Activated gamma-delta T cell treated with anti-CD3 and anti-CD28 coated beads, Interleukin-2, amount 50 U/mL, for 16 hours (primary cell): ENCODE measurements at regions not wholly inside any gene's neighbourhood (a gene's known extent, or its start where the extent isn't known, plus 50 kb on each side); places are given as distances from the start of the nearest gene placed in this dataset.

ENCODE experiments used
- DNase-seq: peaks from one replicate; pipeline ENCODE4 v3.0.0-alpha.2; 2020; ENCODE audit warnings: low read depth

DNA sequence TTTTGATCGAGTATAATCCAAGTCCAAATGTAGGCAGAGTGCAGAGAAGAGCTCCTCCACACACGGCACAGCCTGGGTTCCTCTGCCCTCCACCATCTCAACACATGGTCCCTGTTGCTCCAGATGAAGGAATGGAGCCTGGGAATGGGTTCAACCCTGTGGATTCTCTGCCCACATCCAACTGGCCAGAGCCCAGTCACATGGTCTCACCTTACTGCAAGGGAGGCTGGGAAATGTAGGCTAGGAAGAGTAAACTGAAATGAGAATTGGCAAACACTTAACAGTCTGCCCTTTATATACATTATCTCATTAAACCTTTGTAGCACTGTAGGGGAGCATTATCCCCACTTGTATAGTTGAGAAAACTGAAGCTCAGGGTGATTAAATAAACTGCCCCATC, 60.1 kb upstream of the RAB4A start:
- DNase-seq: no peak

DNA sequence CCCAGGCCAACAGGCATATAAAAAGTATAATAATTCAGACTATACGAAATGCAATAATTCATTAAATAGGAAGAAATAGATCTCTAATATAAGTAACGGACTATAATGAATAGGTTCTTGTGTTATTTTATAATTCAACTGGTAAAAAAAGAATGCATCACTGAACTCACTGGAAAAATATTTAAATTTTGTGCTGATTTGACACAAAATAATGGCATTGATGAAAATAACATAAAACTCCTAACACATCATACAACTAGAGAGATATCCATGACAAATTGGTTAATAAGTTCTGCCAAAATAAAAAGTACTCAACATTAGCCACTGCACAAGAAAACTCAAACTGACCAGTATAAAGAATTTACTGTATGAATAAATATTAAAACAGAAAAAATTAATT, 57.1 kb upstream of the RAB4A start:
- no peak for DNase-seq

DNA sequence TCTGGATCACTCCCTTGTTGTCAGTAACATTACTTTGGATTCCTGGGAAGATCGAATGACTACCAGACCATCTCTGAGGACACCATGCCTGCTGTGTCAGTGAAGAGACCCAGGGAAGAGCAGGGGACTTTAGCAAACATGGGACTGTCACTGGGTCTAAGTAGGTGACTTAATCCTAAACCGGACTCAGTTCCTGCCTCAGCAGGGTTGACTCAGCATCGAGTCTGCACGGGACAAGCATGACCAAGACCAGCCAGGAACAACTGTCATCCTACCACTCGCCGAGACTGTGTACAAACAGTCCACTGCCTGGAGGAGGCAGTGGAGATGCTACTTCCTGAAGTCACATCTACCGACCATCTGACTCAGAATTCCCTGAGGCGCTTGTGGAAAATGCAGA, 53.2 kb upstream of the RAB4A start:
- DNase-seq: no peak

DNA sequence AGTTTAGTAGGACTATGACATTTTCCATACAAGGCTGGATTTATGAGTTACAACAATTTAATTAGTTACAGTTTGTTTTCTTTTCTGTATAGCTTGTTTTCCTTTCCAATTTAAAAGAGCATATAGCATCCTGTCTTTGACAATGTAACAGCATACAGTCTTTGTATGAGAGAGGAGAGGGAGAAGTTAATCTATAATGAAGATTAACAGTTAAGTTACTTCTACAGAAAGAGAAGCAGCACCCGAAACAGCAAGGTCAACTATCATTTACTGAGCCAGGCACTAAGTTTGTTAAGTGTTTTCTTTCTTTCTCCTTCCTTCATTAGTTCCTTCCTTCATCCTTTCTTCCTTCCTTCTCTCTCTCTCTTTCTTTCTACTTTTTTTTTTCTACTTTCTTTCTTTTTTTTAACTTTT, 52.3 kb upstream of the RAB4A start:
- DNase-seq: no peak

DNA sequence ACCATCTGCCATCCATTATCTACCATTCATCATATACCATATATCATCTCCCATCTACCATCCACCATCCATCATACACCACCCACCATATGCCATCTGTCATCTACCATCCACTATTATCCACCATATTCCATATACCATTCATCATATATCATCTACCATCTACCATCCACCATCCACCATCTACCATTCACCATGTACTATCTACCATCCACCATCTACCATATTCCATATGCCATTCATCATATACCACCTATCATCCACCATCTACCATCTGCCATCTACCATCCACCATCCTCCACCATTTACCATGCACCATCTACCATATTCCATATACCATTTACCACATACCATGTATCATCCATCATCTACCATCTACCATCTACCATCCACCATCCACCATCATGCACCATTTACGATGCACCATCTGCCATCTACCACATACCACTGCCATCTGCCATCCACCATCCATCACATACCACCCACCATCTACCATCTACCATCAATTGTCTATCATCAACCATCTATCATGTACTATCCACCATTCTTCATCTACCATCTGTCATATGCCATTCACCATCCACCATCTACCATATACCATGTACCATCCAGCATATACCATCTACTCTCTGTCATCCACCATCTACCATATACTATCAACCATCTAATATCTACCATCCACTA, 50.6 kb upstream of the RAB4A start:
- no peak for DNase-seq

DNA sequence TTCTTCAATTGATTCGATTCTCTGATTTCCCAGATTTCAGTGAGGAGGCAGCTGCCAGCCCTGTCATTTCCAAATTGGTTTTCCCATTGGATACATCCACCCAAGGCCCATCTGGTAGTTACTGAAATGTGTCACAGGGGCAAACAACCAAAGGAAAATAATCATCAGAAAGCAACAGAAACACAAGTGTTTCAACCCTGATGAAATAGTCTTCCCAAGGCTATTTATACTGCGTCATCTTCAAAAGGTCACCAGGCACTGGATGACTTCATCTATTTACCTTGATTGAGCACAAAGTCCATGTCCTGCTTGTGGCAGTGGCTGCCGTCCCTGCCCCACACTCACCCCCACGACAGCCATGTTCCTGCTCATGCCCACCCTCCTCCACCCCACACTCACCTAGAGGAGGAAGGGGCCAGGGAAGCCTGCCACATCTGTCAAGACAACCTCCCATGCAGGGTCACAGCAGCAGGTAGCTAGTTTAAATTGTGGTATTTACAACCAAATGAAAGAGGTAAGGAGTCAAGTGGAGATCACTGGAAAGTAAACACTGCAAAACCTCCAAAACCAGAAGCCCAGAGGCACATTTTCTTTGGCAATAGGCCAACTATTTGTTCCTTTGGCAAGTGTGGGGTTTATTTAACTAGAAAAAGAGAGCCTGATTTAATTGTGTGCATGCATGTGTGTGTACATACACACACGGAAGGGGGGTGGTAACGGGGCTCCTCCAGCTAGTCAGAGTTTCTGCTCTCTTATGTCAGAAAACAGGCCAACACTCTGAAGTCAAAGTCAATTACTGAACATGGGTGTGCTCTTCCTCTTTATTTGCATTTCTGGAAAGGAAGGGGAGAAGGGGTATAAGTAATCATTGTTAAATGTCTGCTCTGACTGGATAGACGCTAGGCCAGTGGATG, 49.5 kb upstream of the RAB4A start:
- no peak for DNase-seq
